Thoracic aorta (tissue), 2 donors: ENCODE measurements at regions not wholly inside any gene's neighbourhood (a gene's known extent, or its start where the extent isn't known, plus 50 kb on each side); places are given as distances from the start of the nearest gene placed in this dataset.
"Not testable (repeated sequence)": the region's sequence is repeated elsewhere in the genome, so short reads cannot be mapped to it uniquely, and the experiment has no call there.

Source experiments
- ATAC-seq: fragments of 150-250 bp; one replicate; pipeline ENCODE4 v1.8.0; 2017; ENCODE audit warnings: low read depth; ENCODE audit not compliant: insufficient number of reproducible peaks, low FRiP score
- DNase-seq: peaks from one replicate; pipeline ENCODE4 v3.0.0-alpha.2; 2020; ENCODE audit warnings: low spot score
- H3K27ac ChIP-seq, 2 donors: fragments of 200-600 bp; sonication (generic); 1 replicate in 1 of 2; 2 replicates in 1 of 2; pipeline ENCODE4 v1.5.1; 2016; ENCODE audit warnings: mild to moderate bottlenecking in 2 of 2, moderate library complexity in 2 of 2
- H3K27me3 ChIP-seq: fragments of 200-600 bp; sonication (generic); replicated peaks from 2 replicates; pipeline ENCODE4 v1.6.0; 2016; ENCODE audit warnings: mild to moderate bottlenecking; ENCODE audit not compliant: insufficient read depth
- H3K36me3 ChIP-seq: fragments of 200-600 bp; sonication (generic); one replicate; pipeline ENCODE4 v1.5.1; 2016
- H3K4me1 ChIP-seq, 2 donors: fragments of 200-600 bp; sonication (generic); 1 replicate in 1 of 2; 2 replicates in 1 of 2; pipeline versions ENCODE4 v1.5.1 to v1.6.0; 2016; ENCODE audit warnings: low read depth in 2 of 2, mild to moderate bottlenecking in 1 of 2; ENCODE audit not compliant: control insufficient read depth in 1 of 2
- H3K4me3 ChIP-seq: fragments of 200-600 bp; sonication (generic); 2 replicates; pipeline ENCODE4 v1.5.1; 2016; ENCODE audit warnings: mild to moderate bottlenecking
- H3K9me3 ChIP-seq: fragments of 200-600 bp; sonication (generic); 2 replicates; pipeline ENCODE4 v1.5.1; 2016
- TF ChIP-seq, protein P1 (sequence below): fragments of 200-600 bp; sonication (generic); IDR thresholded peaks from one replicate; pipeline ENCODE4 v1.5.1; 2019; ENCODE audit warnings: antibody characterized with exemption

DNA sequence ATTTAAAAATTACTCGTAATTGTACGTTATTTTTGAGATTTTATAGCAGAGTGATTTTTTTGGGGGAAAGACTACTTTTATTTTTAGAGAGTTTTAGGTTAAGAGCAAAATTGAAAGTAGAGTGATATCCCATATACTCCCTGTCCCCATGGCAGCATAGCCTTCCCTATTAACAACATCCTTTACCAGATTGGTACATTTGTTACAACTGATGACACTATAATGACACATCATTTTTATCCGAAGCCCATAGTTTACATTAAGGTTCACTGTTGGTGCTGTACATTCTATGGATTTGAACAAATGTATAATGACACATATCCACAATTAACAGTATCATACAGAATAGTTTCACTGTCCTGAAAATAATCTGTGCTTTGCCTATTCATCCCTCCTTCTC lies 1126.4 kb upstream of the CITED2 start:
- TF ChIP-seq, protein P1, sequence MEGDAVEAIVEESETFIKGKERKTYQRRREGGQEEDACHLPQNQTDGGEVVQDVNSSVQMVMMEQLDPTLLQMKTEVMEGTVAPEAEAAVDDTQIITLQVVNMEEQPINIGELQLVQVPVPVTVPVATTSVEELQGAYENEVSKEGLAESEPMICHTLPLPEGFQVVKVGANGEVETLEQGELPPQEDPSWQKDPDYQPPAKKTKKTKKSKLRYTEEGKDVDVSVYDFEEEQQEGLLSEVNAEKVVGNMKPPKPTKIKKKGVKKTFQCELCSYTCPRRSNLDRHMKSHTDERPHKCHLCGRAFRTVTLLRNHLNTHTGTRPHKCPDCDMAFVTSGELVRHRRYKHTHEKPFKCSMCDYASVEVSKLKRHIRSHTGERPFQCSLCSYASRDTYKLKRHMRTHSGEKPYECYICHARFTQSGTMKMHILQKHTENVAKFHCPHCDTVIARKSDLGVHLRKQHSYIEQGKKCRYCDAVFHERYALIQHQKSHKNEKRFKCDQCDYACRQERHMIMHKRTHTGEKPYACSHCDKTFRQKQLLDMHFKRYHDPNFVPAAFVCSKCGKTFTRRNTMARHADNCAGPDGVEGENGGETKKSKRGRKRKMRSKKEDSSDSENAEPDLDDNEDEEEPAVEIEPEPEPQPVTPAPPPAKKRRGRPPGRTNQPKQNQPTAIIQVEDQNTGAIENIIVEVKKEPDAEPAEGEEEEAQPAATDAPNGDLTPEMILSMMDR: no peak
- Histone ChIP-seq H3K27me3 (no peaks in the 10 kb centered on the region), H3K36me3 (no peaks in the 10 kb centered on the region), H3K9me3 (no peaks in the 10 kb centered on the region), H3K4me1 (no peaks in the 10 kb centered on the region), H3K4me3 (no peak overlapping the region), H3K27ac (no peak overlapping the region)
- ATAC-seq (no peak), DNase-seq (no peak)

DNA sequence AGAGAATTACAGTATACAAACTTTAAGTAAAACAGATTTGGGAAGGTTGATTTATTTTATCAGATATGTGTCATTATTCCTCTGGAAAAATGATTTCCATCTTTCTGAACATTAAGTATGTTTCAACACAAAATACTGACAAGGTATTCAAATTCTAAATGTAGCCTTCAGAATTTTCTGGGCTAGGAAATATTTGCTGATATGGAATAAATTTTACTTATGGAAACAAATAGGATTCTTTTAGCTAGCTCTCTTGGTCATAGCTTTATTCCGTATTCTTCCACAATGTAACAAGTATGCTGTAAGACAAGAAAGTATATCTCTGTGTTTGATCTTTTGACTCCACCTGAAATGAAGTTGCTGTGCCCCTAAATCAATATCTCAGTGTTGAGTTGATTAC lies 1125.2 kb upstream of the CITED2 start:
- Histone ChIP-seq H3K36me3 (no peaks in the 10 kb centered on the region), H3K27me3 (no peaks in the 10 kb centered on the region), H3K4me1 (no peaks in the 10 kb centered on the region), H3K27ac (no peak overlapping the region), H3K4me3 (no peak overlapping the region), H3K9me3 (no peaks in the 10 kb centered on the region)
- no peak for ATAC-seq
- TF ChIP-seq, protein P1: no peak
- DNase-seq: no peak

- no peaks in the 10 kb centered on the region for H3K4me1 ChIP-seq
- no peak overlapping the region for H3K27ac ChIP-seq
- TF ChIP-seq, protein P1: no peak
- no peak for ATAC-seq
- no peaks in the 10 kb centered on the region for H3K27me3 ChIP-seq
- H3K9me3 ChIP-seq: peaks cover 5% of the 10 kb centered on the region
- no peak for DNase-seq
- H3K36me3 ChIP-seq: no peaks in the 10 kb centered on the region
- H3K4me3 ChIP-seq: no peak overlapping the region
These were observed 1120.1 kb upstream of the CITED2 start for GRCh38 chr6:140494321-140495108.

GRCh38 chr6:140493470-140493869 lies 1119.0 kb upstream of the CITED2 start:
- not testable (repeated sequence) for ATAC-seq, H3K27me3 ChIP-seq, H3K4me1 ChIP-seq, H3K36me3 ChIP-seq, H3K4me3 ChIP-seq, H3K27ac ChIP-seq, DNase-seq, H3K9me3 ChIP-seq

GRCh38 chr6:140490081-140490480 lies 1115.6 kb upstream of the CITED2 start:
- Histone ChIP-seq H3K27me3 (no peaks in the 10 kb centered on the region), H3K4me3 (no peak overlapping the region), H3K36me3 (no peaks in the 10 kb centered on the region), H3K4me1 (peaks cover 12 to 20% of the 10 kb centered on the region in 2 donors), H3K27ac (no peak overlapping the region), H3K9me3 (peaks cover 5% of the 10 kb centered on the region)
- TF ChIP-seq, protein P1: no peak
- no peak for ATAC-seq
- DNase-seq: no peak

- Histone ChIP-seq H3K9me3 (peaks cover 2% of the 10 kb centered on the region), H3K4me1 (peaks cover 12 to 23% of the 10 kb centered on the region in 2 donors), H3K4me3 (no peak overlapping the region), H3K27ac (no peak overlapping the region), H3K36me3 (no peaks in the 10 kb centered on the region), H3K27me3 (no peaks in the 10 kb centered on the region)
- no peak for DNase-seq
- ATAC-seq: no peak
- TF ChIP-seq, protein P1: no peak
These were observed 1113.1 kb upstream of the CITED2 start for GRCh38 chr6:140487586-140487985.
